ENCODE measurements at regions not wholly inside any gene's neighbourhood (a gene's known extent, or its start where the extent isn't known, plus 50 kb on each side); places are given as distances from the start of the nearest gene placed in this dataset.

- DNase-seq (ENCODE audit: low spot score): no peak
Observed at GRCh38 chr5:144960296-144960695, 789.6 kb downstream of the KCTD16 start.

DNA sequence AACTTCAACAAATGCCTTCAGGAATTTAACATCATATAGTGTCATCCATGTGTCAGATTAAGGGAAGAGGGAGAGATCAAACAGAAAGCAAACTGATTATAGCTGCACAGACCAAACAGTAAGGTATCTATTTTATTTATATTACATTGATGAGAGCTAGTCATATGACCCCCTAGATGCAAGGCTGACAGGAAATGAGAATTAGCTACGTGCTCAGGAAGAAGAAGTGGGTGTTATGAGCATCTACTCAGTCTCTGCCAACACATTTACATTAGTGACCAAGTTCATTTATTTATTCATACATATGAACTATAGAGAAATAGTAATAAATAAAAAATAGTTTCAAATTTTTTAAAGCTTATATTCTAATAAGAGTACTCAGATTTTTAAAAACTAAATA, 787.3 kb downstream of the KCTD16 start:
- DNase-seq (ENCODE audit: low spot score): no peak

DNA sequence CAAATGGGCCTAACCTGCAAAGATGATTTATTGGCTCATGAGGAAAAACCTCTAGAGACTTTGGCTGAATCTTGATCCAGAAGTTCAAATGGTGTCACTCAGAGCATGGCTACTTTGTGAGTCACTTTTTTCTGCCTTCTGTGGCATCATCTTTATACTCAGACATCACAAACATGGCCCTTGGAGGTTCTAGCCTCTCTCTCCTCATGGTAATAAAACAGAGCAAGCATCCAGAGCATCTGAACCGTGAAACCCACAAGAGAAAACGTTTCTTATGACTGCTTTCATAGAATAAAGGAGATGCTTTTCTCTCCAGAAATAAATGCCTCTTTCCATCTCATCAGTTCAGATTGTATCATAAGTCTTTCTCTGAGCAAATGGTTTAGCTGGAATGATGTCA, 780.3 kb downstream of the KCTD16 start:
- DNase-seq (ENCODE audit: low spot score): no peak

GRCh38 chr5:144947023-144947422, 776.4 kb downstream of the KCTD16 start:
- no peak for DNase-seq (ENCODE audit: low spot score)

DNA sequence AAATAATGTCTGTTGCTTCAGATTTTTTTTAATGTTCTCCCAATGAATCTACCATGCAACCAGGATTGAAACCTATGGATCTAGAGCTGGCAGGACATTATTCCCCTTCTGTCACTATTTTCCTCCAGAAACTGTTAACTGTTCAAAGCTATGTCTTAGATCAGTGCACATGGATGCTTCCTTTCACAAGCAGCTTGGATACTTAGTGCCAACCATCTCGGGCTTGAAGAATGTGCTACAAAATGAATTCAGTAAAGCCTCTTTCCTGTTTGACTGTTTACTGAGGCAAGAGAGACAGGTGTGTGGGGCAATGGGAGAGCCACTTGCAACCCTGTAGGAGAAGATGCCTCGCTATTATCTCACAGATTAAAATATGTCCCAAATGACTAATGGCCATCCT, 774.8 kb downstream of the KCTD16 start:
- DNase-seq (ENCODE audit: low spot score): no peak

DNA sequence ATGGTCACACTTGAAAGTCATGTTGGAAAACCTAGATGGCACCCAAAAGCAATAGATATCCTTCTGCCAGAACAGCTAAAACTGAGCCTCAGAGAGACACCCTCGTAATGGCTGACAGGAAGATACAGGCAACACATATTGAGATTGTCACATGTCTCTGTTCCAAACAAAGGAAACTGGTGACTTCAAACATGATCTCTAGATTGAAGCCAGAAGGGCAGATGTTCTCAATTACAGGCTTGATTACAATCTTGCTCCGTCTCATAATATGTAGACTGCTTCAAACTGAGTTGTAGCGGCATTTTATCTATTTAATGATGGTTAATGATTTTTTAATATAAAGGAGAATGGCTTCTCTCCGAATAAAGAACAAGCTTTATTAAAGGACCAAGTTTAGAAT, 774.3 kb downstream of the KCTD16 start:
- DNase-seq (ENCODE audit: low spot score): no peak

DNA sequence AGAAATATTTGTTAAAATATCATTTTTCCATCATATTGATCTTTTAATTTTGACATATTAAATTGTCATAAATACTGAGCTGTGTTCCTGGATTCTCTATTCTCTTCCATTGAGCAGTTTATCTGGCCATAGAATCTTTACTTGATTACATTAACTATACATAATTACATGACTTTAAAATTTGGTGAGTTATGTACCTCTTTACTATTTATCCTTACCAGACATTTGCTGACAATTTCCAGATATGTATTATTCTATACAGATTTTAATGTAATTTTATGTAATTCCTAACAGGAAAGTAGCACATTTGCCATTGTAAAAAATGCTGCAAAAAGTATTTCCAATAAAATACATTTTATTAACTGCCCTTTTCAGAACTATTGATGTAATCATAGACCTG, 770.3 kb downstream of the KCTD16 start:
- DNase-seq (ENCODE audit: low spot score): no peak

- no peak for DNase-seq (ENCODE audit: low spot score)
Observed at GRCh38 chr5:144918371-144918770, 747.7 kb downstream of the KCTD16 start.

GRCh38 chr5:144915452-144915851, 744.8 kb downstream of the KCTD16 start:
- no peak for DNase-seq (ENCODE audit: low spot score)

DNA sequence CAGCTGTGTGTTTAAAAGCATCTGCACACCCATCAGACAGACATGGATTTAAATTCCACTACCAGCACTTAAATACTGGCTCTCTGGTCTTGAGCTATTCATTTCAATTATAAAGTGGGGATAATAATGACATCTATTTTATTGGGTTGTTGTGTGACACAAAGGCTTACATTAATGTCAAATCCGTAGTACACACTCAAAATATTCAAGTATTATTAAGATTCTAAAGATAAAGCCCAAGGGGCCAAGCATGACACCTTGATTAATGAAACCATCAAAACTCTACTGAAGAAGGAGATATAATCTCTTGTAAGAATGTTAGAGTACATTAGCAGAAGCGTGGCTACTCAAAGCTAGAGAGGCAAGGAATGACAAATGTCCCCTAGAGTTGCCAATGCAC, 743.0 kb downstream of the KCTD16 start:
- DNase-seq (ENCODE audit: low spot score): no peak

- no peak for DNase-seq (ENCODE audit: low spot score)
Observed at GRCh38 chr5:144896473-144896872, 725.8 kb downstream of the KCTD16 start.

- no peak for DNase-seq (ENCODE audit: low spot score)
Observed at GRCh38 chr5:144886668-144887067, 716.0 kb downstream of the KCTD16 start.

- DNase-seq (ENCODE audit: low spot score): no peak
Observed at GRCh38 chr5:144882739-144883283, 712.1 kb downstream of the KCTD16 start.

GRCh38 chr5:144880513-144880912, 709.8 kb downstream of the KCTD16 start:
- no peak for DNase-seq (ENCODE audit: low spot score)

DNA sequence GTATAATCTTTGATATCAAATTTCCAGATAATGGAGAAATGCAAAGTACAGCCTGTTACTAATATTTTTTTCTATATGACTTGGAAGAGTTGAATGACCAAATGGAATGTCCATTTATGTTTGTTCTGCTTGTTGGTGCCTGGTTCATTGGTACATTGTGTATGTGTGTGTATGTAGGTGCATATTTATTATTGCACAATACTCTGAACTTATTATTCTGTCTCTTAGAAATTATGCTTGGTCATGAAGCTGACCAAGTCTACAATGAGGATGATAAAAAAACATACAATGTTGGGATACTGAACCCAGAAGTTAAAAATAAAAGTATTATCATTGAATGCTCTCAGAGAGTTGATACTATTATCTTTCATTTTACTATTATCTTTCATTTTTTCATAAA, 706.3 kb downstream of the KCTD16 start:
- no peak for DNase-seq (ENCODE audit: low spot score)

GRCh38 chr5:144873076-144873475, 702.4 kb downstream of the KCTD16 start:
- DNase-seq (ENCODE audit: low spot score): no peak

DNA sequence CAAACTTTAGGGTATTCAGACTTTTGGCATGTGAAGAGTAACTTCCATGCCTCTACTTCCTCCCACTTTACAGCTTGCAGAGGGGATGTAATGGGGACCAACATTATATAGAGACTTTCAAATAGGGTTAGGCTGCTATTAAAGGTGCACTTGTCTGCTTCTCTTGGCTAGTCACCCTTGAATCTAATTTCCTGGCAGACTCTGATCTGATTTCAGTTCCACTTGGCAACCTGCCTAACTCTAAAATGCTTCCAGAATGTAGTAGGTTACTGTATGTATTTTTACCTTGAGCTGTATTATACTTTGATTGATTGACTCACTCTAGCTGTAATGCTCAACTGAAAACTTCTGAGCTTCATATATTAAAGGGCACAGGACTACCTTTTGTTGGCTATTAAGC, 693.4 kb downstream of the KCTD16 start:
- DNase-seq (ENCODE audit: low spot score): no peak

GRCh38 chr5:144857454-144857853, 686.8 kb downstream of the KCTD16 start:
- DNase-seq (ENCODE audit: low spot score): no peak

DNA sequence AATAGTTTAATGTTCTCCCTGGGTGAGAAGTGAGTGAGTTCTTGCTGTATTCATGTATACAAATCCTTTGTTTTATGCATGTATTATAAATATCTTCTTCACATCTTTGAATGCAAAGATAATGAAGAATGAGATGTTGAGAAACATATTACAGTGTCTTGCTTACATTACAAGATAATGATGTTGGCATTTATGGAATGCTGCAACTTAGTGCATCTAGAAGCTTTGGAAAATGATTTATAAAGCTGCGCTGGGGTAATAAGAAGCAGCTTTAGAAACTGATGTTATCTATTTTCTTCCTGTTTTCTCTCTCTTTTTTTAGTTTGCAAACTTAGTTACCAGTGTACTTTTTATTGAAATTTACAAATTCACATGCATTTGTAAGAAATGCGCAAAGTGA, 673.4 kb downstream of the KCTD16 start:
- no peak for DNase-seq (ENCODE audit: low spot score)

GRCh38 chr5:144832416-144832815, 661.7 kb downstream of the KCTD16 start:
- no peak for DNase-seq (ENCODE audit: low spot score)

DNA sequence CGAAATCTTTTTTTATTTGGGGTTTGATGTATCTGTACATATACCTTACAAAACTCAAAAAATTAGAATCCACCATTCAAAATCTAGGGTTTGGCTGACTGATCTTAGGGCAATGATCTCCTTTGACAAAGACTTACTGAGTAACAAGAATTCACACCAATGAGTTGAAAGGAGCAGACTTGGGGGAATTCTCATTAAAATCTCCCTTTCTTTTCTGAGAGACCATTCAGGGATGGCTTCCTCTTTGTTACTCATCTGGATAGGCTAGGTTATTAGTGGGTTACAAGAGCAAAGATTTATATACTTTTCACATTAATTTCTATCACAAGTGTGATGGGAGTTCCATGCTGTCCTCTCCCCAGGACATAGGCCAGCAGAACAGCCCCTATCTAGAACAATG, 661.0 kb downstream of the KCTD16 start:
- no peak for DNase-seq (ENCODE audit: low spot score)

GRCh38 chr5:144822503-144822902, 651.8 kb downstream of the KCTD16 start:
- DNase-seq (ENCODE audit: low spot score): no peak

GRCh38 chr5:144820278-144820677, 649.6 kb downstream of the KCTD16 start:
- no peak for DNase-seq (ENCODE audit: low spot score)

DNA sequence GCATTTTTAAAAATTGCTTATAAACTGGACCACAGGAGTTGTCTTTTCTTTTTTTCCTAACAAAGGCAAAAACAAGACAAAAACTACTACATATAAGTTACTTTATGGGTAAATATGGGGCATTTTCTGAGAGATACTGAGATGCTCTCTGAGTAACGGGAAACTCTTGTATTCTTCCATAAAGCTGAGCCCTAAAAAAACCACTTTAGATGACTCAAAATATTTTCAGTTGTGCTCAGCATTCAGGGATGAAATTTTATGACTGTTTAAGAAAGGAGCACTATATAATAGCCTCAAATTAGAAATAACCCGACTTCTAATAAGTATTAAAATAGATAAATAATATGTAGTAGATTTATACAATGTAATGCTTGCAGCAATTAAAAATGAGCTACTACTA, 644.5 kb downstream of the KCTD16 start:
- no peak for DNase-seq (ENCODE audit: low spot score)

DNA sequence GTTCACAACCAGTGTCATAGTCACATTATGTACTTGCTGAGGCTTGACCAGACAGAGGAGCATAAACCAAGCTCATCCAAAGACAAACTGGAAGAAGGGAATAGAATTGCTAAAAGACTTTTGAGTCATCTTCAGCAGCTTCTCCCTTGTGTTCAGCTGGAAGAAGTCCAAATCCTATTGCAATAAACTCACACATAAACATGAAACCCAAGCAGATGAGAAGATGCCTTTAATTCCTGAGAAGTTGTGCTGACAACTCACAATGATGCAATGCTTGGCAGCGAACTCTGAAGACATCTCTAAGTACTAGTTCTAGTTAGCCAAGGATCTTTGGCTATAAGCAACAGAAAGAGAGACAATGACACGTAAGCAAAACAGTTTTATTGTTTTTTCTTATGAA, 642.1 kb downstream of the KCTD16 start:
- no peak for DNase-seq (ENCODE audit: low spot score)
